Colonic mucosa (tissue), 4 donors: ENCODE measurements at regions not wholly inside any gene's neighbourhood (a gene's known extent, or its start where the extent isn't known, plus 50 kb on each side); places are given as distances from the start of the nearest gene placed in this dataset.

Source experiments
- DNase-seq: peaks from one replicate; pipeline ENCODE4 v3.0.0-alpha.2; 2020
- H3K27ac ChIP-seq: fragments of 200-600 bp; one replicate; pipeline ENCODE4 v1.8.0; 2021
- H3K27me3 ChIP-seq: fragments of 200-600 bp; one replicate; pipeline ENCODE4 v1.8.0; 2021
- H3K36me3 ChIP-seq: fragments of 200-600 bp; one replicate; pipeline ENCODE4 v1.8.0; 2021
- H3K4me1 ChIP-seq: fragments of 200-600 bp; one replicate; pipeline ENCODE4 v1.8.0; 2021; ENCODE audit warnings: mild to moderate bottlenecking
- H3K4me3 ChIP-seq: fragments of 200-600 bp; one replicate; pipeline ENCODE4 v1.8.0; 2021
- H3K9ac ChIP-seq, 2 donors: one replicate each; pipeline ENCODE4 v1.7.0; 2013; ENCODE audit warnings: control low read depth in 2 of 2, low read depth in 2 of 2, low read length in 2 of 2
- H3K9me3 ChIP-seq: fragments of 200-600 bp; one replicate; pipeline ENCODE4 v1.8.0; 2021
- intact Hi-C: fragments of 100-400 bp; cut with DNase I; formaldehyde crosslinking; loops from one replicate; pipeline ENCODE4 v1.14.1; 2022
- TF ChIP-seq, protein P1 (sequence below): fragments of 200-600 bp; IDR thresholded peaks from one replicate; pipeline ENCODE4 v1.8.0; 2022; ENCODE audit warnings: antibody characterized with exemption, mild to moderate bottlenecking
- donor health status: healthy.
- donor health status: DM: no; HTN: no; CAD: no.
- donor health status: DM: no; HTN: no; CAD: no.

DNA sequence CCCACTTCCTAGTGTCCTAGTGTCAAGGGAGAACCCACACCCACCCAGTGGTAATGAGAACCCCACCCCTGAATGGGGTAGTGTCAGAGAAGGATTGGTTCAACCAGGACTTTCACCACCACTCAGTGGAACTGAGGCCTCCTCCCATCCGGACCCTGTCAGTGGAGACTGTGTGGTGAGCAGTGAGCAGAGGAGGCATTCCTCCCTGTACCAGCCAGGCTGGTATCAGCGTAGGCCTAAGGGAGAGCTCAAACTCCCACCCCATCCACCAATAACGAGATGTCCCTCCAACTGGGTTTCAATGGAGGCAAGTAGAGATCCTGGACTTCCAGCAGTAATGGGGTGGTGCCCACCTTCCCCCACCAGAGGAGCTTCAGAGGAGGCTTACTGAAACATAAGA is 1171.4 kb downstream of the TBC1D22A start:
- TF ChIP-seq, protein P1, sequence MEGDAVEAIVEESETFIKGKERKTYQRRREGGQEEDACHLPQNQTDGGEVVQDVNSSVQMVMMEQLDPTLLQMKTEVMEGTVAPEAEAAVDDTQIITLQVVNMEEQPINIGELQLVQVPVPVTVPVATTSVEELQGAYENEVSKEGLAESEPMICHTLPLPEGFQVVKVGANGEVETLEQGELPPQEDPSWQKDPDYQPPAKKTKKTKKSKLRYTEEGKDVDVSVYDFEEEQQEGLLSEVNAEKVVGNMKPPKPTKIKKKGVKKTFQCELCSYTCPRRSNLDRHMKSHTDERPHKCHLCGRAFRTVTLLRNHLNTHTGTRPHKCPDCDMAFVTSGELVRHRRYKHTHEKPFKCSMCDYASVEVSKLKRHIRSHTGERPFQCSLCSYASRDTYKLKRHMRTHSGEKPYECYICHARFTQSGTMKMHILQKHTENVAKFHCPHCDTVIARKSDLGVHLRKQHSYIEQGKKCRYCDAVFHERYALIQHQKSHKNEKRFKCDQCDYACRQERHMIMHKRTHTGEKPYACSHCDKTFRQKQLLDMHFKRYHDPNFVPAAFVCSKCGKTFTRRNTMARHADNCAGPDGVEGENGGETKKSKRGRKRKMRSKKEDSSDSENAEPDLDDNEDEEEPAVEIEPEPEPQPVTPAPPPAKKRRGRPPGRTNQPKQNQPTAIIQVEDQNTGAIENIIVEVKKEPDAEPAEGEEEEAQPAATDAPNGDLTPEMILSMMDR, result no peak
- Histone ChIP-seq H3K9me3 (no peaks in the 10 kb centered on the region), H3K4me1 (no peaks in the 10 kb centered on the region), H3K36me3 (no peaks in the 10 kb centered on the region), H3K27ac (no peak overlapping the region), H3K27me3 (no peaks in the 10 kb centered on the region), H3K9ac (no peak overlapping the region), H3K4me3 (no peak overlapping the region)
- intact Hi-C loops, result no loop called here
- DNase-seq, result no peak

DNA sequence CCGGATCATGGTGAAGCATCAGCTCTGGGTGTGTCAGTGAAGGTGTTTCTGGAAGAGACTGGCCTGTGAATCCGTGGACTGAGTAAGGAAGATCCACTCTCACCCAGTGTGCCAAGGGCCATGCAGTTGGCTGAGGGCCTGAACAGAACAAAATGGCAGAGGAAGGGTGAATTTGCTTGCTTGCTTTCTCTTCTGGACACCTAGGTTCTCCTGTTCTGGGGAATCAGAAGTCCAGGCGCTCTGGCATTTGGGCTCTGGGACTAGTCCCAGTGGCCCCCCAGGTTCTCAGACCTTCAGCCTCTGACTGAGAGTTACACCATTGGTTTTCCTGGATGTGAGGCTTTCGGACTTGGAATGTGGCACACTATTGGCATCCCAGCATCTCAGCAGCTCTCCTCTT is 1170.8 kb downstream of the TBC1D22A start:
- no peaks in the 10 kb centered on the region for H3K27me3 ChIP-seq
- H3K9ac ChIP-seq, result no peak overlapping the region
- no peaks in the 10 kb centered on the region for H3K9me3 ChIP-seq
- no peak for DNase-seq
- TF ChIP-seq, protein P1, result no peak
- H3K4me1 ChIP-seq, result no peaks in the 10 kb centered on the region
- no peak overlapping the region for H3K4me3 ChIP-seq
- intact Hi-C loops, result no loop called here
- no peaks in the 10 kb centered on the region for H3K36me3 ChIP-seq
- no peak overlapping the region for H3K27ac ChIP-seq

DNA sequence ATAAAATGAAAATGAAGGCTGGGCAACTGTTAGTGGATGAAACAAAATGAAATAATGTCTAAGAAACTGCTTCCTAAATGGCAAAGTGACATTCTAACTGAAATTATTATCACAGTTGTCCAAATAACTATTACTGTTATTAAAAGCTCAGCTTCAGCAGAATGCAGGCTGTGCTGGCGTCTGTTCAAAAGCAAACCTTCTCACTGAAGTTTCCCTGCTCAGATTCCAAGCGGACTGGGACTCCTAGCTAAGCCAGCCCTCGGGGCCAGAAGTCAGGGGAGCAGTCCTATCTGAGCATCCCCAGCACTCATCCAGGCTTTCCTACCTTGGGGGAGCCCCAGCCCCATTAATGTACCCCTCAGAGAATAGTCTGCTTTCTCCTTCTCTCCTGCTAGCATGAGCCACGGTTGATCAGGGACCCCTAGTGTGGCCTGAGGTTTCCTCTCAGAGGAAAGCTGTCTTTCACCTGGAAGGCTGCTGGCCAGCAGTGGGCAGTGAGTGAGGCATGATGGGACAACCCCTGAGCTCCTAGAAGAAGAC is 1167.3 kb downstream of the TBC1D22A start:
- Histone ChIP-seq H3K36me3 (no peaks in the 10 kb centered on the region), H3K9me3 (no peaks in the 10 kb centered on the region), H3K4me3 (no peak overlapping the region), H3K9ac (no peak overlapping the region), H3K4me1 (no peaks in the 10 kb centered on the region), H3K27me3 (no peaks in the 10 kb centered on the region), H3K27ac (no peak overlapping the region)
- TF ChIP-seq, protein P1, result no peak
- DNase-seq, result no peak
- intact Hi-C loops, result no loop called here

DNA sequence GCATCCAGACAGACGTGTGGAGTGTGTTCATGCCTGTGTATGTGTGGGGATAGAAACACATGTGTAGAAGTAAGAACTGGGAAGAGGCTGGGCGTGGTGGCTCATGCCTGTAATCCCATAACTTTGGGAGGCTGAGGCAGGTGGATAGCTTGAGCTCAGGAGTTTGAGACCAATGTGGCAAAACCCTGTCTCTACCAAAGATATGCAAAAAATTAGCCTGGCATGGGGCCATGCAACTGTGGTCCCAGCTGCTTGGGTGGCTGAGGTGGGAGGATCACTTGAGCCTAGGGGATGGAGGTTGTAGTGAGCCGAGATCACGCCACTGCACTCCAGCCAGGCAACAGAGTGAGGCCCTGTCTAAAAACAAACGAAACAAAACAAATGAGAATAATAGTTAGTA is 1166.6 kb downstream of the TBC1D22A start:
- no peak for DNase-seq
- Histone ChIP-seq H3K9ac (no peak overlapping the region), H3K36me3 (no peaks in the 10 kb centered on the region), H3K4me3 (no peak overlapping the region), H3K27me3 (no peaks in the 10 kb centered on the region), H3K4me1 (no peaks in the 10 kb centered on the region), H3K27ac (no peak overlapping the region), H3K9me3 (no peaks in the 10 kb centered on the region)
- intact Hi-C loops, result no loop called here
- TF ChIP-seq, protein P1, result no peak

DNA sequence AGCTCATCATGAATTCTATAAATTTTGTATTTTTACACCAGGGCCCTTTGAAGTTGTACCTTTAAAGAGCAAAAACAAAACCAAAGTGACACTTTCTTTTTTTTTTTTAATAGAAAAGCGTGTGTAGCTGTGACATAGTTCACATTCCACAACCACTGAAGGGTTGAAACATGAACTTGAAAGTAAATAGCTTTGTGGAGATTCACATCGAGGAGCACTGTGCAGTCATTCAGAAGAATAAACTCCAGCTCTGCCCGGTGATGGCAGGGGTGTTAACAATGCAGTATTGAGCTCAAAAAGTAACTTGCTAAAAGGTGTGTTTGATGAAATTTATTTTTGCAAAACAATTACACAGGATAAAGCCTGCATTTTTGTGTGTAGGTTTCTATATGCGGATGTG is 1166.2 kb downstream of the TBC1D22A start:
- Histone ChIP-seq H3K4me1 (no peaks in the 10 kb centered on the region), H3K9ac (no peak overlapping the region), H3K36me3 (no peaks in the 10 kb centered on the region), H3K27ac (no peak overlapping the region), H3K4me3 (no peak overlapping the region), H3K27me3 (no peaks in the 10 kb centered on the region), H3K9me3 (no peaks in the 10 kb centered on the region)
- intact Hi-C loops, result no loop called here
- TF ChIP-seq, protein P1, result no peak
- DNase-seq, result no peak
